NCI-H2107 treated with DMSO at 0.1 percent for 48 hours (cell line): ENCODE measurements at regions not wholly inside any gene's neighbourhood (a gene's known extent, or its start where the extent isn't known, plus 50 kb on each side); places are given as distances from the start of the nearest gene placed in this dataset.
"Not testable (repeated sequence)": the region's sequence is repeated elsewhere in the genome, so short reads cannot be mapped to it uniquely, and the experiment has no call there.

Source experiments
- DNase-seq: peaks from one replicate; lab custom pipeline; 2025; ENCODE audit not compliant: unreplicated experiment; lab: John Stamatoyannopoulos, UW

DNA sequence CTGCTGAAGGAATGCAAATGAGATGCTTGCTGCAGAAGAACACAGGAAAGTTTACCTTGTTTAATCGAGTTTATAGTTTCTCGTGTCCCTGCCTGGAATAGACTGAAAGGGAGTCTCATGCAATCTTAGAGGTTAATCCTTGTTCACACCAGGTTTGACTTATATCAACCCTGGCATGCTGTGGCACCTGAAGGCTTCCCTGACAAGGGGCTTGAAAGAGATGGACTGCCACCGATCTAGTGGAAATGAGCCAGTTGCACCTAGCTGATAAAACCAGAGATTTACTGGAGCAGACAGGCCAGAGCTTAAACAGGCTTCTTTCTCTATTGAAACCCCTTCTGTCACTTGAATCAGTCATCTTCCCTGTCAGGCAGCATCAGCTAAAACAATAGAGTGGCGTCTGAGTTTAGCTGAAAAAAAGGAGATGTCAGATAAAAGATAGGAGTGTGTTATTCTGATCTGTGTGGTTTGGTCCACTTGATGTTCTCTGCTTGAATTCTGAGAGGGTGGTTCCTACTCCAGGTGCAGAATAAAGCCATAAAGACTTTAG is 349.7 kb downstream of the RWDD3 start:
- DNase-seq = no peak

DNA sequence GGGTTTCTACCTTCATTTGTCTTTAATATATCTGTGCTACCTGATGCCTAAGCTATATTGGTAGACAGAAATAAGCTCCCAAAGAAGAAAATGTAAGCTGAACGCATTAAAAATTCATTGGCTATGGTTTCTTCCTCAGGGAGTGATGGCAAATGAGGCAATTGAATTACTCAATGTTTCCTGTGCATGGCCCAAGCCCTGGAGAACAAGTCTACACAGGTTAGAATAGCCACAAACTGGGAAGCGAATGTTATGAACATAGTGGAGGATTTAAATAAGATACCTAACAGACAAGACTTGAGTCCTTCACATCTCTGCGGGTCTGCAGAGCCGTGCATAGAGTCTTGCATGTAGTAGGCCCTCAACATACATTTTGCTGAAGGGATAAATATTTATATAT is 350.3 kb downstream of the RWDD3 start:
- no peak for DNase-seq

DNA sequence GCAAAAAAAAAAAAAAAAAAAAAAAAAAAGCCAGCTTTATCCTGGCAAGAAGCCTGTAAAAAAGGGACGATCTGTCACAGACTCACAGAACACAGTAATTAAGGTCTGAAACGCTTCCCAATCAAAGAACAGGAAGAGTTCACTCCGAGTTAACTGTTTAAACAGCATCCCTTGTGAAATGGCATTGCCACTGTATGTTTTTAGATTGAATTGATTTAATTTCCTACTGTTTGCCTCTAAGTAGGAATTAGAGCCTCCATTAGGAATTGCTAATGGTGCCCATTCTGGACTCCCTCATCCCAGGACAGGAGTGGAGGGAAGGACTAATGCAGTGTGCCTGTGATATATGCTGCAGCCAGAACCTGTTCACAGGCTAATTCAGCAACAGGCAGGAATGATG is 370.8 kb downstream of the RWDD3 start:
- no peak for DNase-seq

DNA sequence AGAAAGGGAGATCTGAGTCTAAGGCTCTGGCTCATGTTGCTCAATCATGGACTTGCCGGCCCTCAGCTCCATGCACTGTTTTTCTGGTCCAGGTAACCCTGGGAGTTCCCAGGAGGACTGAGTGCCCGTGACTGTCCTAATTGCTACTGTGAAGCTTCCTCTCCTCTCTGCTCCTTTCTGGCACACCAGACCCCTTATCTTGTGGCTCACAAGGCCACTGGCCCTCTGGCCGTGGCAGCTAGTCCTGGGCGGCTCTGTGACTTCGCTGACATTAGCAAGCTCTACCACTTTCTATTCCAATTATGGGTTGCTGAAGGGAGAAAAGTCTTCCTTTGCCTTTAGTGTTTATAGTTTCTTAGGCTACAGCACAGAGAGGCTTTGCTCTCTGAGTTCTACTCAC is 380.2 kb downstream of the RWDD3 start:
- no peak for DNase-seq

DNA sequence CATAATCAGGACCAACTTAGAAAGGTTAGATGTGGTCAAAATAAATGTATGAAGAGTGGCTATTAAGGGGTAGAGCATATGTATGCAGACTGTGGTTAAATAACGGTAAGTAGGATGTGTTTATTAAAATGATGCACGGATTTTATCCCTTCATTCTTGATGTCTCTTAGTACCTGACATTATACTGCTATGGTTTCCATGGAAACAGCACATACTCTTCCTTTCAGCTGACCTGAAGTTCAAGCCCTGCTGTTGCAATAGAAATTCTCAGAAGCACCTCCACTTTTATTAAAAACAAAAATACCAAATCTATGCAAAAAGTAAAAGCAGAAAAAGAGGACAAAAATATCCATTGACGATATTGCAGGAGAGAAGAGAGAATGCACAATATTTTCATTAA is 381.4 kb downstream of the RWDD3 start:
- DNase-seq = no peak

DNA sequence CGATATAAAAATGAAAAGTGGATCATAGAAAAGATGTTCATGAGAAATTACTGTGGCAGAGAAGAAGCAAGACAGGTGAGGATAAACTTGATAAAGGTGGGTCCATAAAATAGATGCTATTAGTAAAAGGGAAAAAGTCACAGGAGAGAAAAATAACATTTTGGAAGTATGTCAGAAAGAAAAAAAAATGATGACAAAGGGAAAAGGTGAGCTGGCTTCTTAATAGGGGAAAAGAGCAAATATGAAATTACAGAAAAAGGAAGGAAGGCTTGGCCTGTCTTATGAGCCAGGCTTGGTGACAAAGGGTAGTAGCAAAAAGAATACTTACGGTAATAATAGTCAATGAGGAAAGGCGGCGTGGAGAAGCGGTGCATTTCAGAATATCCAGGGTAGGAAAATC is 386.1 kb downstream of the RWDD3 start:
- DNase-seq = no peak

DNA sequence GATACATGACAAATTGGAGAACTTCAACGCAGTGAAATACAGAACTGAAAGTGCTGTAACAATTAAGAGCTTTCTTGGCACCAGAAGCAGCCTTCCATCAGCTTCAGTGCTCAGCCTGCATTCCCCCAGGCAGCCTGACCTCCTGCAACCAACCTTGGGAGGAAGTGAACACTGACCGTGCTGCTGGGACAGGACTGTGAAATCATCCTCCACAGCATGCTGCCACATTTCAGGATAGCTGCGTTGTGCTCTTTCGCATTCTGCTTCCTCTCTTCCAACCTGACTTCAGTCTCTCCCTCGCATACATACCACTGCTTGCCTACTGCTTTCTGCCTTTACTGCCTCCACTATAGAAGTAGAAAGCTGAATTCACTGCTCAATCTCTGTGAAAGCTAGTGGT is 388.6 kb downstream of the RWDD3 start:
- DNase-seq = no peak

DNA sequence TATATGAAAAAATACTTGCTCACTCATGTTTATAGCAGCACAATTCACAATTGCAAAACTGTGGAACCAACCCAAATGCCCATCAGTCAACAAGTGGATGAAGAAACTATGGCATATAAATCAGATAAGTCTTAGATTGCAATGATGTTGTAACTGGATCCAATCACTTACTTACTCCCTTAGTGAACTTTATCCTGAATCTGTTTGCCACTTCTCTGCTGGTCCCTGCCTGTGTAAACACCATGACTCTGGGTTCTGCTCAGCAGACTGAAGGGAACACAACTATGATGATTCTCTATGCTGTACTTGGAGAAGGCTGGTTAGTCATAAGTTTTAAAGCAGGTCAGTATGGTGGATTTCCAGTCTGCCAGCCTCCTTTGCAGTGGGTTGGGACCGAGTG is 391.2 kb downstream of the RWDD3 start:
- DNase-seq = no peak

DNA sequence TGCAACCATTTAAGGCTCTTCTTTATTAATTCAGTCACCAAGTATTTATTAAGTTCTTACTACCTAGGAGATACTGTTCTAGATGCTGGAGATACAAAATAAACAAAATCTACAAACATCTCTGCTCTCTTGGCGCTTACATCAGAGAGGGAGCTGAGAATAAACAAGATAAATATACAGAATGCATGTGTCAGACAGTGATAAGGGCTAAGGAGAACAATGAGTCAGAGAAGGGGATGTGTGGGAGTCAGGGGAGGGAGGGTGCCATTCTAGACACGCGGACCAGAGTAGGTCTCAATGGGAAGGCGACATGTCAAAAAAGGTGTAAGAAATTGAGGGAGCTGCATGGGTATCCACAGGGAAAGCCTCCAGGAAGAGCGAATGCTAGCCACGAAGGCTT is 393.2 kb downstream of the RWDD3 start:
- no peak for DNase-seq

DNA sequence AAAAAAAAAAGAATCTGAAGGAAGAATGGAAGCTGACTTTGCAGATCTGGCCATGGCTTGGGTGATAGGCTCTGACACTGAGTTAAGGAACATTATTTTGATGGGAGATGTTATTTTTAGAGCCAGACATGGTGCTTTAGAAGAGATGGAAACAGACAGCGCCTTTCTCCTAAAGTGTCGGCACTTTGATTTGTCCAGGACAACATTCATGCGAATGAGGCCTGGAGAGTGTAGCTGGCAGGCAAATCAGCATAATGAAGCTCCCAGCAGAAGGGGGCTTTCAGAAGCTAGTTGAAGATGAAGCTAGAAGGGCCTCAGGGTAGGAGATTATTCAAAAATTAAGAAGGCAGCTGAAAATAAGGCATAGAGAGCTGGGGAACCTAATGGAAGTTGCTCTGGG is 397.7 kb downstream of the RWDD3 start:
- no peak for DNase-seq

DNA sequence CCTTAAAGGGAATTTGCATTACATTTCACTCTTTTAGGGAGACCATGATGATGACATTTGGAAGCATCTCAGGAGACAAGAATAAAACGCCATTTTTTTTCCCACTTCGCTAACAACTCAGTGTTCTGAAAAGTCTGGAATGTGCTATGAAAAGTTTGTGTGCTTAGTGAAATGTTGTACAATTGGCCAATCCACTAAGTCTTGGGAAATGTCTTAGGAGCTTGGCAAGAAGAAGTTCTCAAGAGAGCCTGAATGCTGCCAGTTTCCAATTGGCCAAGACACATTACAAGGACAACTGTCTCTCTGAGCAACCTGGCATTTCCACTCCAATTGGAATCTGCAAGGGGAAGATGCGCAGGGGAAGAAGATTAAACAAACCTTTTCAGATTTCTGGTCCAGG is 401.8 kb downstream of the RWDD3 start:
- DNase-seq = no peak

DNA sequence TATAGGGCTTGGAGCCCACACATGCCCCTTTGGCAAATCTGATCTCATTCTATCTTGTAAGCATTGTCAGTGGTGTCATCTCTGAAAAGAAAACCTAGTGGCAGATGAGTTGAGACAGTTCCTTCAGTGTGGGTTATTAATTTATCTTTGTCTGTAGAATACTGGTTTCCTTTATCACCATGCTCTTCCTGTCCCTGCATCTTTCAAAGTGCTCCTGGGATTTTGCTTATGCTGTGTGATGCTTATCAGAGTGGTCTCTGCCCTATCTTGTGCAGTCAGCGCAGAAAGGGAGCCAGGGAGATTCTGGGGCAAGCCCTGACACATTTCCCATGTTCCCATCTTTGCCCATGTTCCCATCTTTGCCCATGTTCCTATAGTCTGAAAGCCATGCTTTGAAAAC is 402.9 kb downstream of the RWDD3 start:
- DNase-seq = no peak

DNA sequence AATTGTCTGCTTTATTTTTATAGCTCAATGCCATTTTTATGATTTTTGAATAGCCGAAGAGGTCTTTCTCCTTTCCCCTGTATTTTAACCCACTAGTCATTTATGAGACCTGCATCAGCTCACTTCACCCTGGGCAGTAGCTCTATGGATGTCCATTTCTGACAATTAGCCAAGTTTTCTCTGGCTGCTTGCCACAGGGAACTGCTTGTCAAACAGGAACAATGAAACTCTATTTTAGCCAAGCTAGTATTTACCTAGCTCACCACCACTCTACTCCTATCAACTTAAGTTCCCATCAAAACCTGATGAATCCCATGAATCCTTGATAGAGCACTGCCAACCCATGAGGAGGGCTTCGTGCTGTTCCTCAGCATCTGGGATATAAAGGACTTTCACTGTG is 406.7 kb downstream of the RWDD3 start:
- DNase-seq = no peak

DNA sequence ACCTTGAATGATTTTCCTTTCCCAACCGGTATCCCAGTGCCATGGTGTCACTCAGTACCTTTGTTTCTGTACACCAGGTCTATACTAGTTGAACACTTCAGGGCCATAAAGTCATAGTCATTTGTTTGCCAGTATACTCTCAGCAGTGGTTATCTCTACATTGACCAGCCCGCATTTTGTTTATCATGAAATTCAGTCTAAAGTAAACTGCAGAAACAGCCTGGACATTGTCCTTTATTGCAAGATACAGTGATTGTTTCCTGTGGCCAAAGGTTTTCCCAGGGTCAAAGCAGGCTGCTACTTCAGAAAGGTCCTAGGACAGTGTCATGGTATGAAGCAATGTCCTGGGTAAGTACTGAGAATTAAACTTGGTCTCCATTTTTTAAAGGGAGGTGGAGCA is 407.4 kb downstream of the RWDD3 start:
- DNase-seq = no peak

DNA sequence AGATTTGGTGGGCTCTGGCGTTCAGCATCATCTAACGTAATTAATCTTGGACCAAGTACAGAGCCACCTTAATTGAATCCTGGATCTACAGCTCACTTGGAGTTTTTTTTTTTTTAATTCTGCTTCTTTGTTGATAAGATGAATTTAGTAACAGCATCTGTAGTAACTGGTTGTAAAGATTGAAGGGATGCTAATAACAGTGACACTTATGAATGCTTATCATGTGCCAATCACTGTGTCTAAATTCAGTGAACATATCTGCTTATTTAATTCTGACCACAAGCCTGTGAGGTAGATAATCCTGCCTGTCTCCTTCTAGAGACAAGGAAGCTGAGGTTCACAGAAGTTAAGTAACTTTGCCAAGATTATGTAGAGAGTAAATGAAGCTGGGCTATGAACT is 408.0 kb downstream of the RWDD3 start:
- no peak for DNase-seq

DNA sequence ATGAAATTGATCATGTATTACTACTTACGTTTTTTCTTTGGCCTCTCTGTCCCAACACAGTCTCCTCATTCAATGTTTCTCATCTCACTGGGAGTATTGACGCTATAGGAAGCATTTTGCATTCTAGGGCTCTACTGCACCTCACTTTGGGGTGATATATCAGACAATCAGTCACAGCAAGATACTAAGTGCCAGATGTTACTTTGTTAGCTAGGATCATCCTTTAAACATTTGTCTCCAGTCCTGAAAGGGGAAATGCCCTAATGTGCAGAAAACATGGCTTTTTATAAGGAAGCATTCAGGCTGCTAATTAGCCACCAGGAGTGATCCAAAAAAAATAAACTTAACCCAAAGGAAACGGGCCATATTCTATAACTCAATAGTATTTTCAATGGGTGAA is 409.1 kb downstream of the RWDD3 start:
- DNase-seq = no peak

DNA sequence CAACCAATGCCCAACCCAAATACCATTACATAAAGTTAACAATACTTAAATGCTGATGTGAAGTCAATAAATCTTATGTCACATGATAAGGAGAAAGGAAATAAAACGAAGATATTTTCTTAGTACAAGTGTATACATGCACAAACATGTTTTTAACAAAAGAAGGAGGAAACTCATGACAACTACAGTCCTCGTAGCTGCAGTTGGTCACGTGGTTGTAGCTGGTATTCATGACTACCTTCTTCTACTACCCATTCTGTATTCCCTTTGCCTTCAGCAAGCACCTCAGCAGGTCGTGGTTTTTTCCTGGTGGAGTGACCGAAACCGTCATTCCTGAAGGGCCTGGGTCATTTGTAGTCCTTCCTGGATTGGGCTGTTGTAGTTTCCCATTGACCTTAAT is 411.1 kb downstream of the RWDD3 start:
- DNase-seq = not testable (repeated sequence)

DNA sequence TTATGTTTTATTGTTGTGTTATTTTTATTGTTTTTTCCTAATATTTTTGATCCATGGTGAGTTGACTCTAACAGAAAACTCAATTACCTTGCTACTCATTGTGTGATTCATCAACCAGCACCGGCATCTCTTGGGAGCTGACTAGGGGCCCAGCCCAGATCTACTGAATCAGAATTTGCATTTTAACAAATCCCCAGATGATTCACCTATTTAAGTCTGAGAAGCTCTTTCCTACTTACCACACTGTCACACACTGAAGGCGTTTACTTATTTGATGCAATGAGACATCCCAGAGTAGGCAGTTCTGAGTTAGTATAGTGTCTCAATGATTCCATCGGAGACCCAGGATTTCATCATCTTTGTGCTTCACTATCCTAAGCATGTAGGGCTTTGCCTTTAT is 416.6 kb downstream of the RWDD3 start:
- DNase-seq = no peak

DNA sequence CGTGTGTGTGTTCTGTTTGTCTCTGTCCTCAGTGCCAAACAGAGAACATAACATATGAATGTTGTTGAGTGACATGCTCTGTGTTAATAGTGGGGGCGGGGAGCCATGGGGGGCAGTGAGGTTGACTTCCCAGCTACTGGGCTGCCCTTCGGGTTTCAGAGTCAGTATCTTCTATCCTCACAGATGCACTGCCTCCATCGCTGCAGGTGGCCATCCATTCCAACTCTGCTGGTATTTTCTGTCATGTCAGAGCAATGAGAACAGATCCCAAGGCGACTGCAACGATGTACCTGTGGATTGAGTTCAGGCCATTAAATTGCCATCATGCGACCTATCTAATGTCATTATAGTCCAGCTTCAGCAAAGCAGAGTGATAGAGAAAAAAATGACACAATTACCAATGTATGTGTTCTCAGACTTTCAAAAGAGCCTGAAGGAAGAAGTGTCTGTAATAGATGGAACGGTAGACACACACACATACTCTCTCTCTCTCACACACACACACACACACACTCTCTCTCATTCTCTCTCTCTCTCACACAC is 418.5 kb downstream of the RWDD3 start:
- no peak for DNase-seq

DNA sequence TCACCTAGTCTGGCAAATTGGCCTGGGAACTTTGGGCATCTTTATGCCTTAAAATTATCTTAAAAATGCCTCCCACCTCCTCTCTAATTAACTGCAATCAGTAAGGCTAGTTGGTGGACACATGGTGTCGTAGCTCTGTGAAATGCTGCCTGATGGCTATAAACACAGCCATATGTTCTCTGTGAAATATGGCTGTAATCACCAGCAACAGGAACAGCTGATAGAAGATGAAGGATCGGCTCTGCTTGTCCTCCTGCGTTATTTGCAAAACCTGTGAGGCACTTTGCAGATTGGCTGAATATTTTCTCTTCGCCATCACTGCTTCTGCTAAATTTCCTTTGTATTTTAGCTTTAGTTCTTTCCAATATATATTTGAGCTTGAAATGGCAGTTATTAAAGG is 419.6 kb downstream of the RWDD3 start:
- no peak for DNase-seq

DNA sequence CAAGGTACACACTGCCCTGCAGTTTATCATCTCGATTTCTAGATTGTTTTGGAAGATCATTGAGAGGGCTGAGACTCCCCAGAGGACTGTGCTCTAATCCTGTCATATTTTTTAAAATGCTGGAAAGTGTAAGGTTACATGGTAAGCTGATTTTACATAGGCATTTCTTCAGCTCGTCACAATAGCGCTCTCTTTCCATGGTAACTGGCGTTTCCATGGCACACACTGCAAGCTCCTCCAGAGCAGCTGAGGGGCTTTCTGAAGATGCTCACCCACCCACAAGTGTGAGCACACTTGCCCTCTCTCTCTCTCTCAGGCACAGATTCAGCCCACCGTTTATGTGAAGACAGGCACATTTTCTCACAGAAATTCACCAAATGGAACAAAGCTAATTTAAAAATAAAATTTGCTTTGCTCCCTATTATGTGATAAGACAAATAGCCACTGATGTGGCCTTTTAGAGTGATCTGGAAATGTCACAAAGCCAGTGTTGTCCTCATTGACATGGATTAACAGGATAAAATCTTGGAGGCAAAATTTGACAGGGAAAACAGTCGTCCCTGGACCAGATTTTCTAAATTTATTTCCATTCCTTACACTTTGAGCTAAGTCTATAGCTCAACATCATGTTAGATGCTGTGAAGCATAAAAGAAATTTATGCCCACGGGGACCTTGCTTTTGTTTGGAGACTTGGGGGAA is 421.5 kb downstream of the RWDD3 start:
- no peak for DNase-seq

DNA sequence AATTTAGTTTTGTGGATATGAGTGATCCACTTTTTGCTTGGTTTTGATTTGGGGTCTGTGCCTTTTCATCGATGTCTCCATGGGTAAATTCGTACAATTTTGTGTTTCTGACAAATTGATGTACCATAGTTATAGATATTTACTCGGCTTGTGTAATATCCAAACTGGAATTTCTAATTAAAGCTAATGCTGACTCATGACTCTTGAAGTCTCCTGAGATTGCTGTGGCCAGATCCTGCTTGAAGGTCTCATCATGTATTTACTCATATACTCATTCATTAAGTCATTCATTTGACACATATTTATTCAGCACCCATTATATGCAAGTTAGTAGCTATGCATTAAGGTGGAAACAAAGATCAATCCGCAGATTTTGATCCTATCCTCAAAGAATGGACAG is 423.2 kb downstream of the RWDD3 start:
- DNase-seq = no peak

DNA sequence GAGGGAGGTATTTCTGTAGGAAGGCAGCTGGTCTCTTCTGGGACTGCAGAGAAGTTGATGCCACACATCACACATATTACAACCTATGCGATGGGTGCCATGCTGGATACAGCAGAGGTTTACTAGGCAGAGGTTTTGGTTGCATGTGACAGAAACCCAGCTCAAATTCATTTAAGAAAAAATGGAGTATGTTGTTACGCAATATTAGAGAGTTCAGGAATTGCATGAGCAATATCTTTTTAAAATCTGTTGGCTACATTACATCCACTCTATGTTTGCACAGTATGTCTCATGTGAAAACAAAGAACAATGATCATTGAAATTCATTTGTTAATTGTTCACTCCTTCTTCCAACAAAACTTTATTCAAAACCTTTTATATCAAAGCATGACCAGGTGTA is 425.2 kb downstream of the RWDD3 start:
- no peak for DNase-seq
